Globus pallidus (tissue), 1 donor: ENCODE measurements at regions not wholly inside any gene's neighbourhood (a gene's known extent, or its start where the extent isn't known, plus 50 kb on each side); places are given as distances from the start of the nearest gene placed in this dataset.

Experiments used
- DNase-seq: peaks from one replicate; pipeline ENCODE4 v3.0.0-alpha.2; 2015; ENCODE audit warnings: low spot score

DNA sequence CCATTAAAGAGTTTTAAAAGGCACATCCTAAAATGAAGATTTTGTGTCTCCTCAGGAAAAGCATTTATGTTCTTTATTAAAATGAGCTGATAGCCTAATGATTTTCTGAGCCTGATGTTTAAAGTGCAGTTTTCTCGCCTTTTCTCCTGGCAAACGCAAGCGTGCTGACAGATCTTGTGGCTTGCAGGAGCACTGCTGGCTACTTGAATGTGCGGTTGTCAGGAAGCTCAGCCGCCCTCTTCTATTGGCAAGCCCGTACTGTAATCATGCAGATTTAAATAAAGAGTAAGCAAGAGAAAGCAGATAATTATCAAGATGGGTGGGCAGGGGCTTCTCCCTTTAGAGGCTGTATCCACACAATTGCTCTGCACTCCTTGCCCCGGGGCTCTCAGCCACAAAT lies 139.5 kb upstream of the SPHKAP start:
- DNase-seq: no peak

DNA sequence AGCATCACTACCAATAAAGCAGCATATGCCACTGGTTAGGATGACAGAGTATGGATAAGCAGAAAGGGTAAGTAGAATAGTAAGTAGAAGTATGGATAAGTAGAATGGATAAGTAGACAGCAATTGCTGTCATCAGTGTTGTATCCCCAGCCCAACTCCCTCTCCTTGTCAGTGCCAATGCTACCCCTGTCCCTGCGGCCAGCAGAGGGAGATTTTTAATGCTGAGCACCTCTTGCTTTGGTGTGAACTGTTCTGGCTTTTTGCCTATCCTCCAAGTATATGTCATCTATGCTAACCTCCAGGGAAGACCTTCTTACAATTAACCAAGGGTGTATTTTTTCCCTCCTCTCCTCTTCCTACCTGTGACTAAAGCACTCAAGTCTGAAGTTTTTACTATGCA lies 136.7 kb upstream of the SPHKAP start:
- DNase-seq: no peak

DNA sequence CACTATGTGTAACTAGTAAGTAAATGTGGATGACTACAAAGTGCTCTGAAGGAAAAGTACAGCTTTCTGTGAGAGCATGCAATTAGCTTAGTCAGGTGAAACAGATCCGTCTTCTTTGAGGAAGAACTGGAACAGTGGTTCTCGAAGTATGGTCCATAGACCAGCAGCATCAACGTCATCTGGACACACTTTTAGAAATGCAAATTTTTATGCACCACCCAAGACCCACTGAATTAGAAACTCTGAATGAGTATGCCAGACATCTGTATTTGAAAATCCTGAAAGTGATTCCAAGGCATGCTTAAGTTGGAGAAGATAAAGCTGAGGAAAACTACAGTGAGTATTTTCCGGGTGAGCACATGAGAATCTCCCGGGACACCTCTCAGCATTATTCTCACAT lies 130.7 kb upstream of the SPHKAP start:
- no peak for DNase-seq

DNA sequence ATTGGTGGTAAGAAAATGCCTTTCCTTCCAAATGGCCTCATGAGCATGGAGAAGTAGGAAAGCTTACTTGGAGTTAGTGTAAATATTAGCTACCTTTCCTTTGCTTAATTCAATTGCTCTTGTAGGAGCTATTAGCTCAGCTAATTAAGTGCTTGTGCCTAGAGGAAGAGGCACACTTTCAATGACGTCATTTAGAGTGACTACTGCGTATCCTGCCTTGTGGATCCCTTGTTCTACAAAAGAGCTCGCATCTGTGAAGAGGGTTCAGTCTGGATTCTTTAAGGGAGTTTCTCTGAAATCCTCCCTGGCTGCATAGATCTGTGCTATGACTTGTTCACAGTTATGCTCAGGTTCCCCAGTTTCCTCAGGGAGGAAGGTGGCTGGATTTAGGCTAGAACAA lies 122.5 kb upstream of the SPHKAP start:
- DNase-seq: no peak

DNA sequence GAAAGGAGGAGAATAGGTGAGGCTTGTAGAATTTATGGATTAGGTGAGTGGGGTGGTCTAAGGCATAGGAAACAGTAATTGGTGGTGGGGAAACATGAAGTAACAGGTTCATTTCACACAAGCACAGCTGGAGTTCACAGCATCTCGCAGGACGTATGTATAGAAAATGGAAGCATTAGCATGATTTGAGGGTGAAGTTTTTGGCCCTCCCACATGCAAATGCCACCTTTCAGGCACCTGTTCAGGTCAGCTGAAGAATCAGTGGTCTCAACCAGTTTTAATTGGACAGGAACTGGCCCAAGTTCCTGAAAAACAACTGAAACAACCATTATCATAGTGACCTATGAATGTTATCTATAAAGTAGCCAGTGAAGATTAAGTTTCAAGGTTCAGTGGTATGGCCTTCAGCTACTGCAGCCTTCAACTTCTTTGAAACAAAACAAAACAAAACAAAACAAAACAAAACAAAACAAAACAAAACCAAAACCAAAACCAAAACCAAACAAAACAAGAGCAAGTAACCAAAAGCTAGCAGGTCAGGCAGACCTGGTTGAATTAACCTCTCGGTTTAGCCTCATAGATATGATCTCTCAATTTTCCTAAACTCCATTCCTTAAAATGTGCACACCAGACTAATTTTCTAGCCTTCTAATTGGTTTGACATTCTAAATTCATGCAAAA lies 102.1 kb upstream of the SPHKAP start:
- no peak for DNase-seq

DNA sequence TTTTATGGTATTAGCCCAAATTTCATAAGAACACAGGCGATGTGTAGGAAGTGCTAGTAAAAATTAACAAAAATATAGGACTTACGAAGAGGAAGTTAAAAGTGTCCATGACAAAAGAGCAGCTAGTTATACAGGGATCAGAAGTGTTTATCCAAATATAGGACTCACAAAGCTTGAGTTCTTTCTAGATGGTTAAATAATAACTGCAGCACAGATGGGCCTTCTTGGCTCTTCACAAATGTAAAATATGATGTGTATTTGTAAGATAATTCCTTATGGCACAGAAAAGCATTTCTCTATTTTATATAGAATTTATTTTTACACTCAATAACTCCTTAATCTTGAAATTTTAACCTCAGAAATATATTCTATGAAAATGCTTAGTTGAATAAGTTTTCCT lies 100.9 kb upstream of the SPHKAP start:
- no peak for DNase-seq

DNA sequence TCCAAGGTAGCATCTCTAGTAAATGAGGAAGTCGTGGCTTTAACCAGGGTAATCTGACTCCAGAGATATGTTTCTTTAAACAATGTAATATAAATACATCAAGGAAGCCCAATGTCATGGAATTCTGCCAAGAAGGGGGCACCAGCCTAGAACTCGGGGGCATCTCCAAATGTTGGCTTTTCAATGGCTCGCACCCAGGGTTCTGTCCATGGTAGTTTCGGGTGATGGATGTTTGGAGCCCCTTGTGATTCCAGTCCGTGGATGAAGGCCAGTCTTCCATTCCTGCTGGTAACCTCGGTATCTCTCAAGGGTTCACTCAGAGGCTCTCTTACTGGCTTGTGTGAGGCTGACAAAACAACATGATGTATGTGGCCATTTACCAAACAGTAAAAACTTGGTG lies 91.7 kb upstream of the SPHKAP start:
- DNase-seq: no peak

DNA sequence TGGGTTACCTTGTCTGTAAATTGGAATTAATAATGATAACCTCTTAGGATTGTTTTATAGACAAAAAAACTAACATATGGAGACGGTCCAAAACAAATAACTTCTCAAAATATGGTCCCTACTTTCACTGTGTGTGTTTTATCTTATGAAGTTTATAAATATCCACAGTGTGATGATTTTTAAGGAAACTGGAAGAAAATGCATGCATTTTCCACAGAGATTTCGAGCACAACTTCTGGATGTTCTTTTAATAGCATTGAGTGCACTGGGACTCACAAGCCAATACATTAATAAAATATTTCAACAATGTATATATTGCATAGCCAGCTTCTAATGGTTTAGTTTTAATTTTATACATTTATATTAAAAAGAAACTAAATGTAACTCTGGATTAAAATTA lies 87.9 kb upstream of the SPHKAP start:
- DNase-seq: no peak

DNA sequence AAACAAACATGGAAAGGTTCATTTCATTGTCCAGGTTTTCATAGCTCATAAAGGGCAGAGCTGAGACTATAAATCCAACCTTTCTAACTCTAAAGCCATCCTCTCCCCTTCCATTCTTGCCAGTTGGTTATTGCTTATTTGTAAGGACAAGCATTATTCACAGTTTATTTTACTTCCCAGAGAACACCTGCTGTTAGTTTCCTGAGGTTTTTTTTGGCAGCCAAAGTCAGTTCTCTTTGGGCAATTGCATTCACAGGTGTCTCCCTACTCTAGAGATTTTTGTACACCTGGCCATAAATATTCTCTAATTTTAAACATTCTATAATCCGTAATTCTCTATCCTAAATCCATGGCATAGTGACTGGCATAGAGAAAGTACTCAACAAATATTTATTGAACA lies 87.3 kb upstream of the SPHKAP start:
- DNase-seq: no peak

DNA sequence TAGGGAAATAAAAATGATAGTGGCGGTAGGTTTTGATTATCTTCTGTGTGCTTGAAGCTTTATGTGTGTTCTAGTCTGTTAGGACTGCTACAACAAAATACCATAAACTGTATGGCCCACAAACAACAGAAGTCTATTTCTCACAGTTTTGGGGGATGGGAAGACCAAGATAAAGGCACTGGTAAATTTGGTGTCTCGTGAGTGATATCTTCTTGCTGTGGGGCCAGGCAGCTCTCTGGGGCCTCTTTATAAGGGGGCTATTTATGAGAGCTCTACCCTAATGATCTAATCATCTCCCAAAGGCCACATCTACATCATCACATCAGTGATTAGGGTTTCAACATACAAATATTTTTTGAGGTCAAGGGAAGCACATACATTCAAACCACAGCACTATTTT lies 86.8 kb upstream of the SPHKAP start:
- DNase-seq: no peak

DNA sequence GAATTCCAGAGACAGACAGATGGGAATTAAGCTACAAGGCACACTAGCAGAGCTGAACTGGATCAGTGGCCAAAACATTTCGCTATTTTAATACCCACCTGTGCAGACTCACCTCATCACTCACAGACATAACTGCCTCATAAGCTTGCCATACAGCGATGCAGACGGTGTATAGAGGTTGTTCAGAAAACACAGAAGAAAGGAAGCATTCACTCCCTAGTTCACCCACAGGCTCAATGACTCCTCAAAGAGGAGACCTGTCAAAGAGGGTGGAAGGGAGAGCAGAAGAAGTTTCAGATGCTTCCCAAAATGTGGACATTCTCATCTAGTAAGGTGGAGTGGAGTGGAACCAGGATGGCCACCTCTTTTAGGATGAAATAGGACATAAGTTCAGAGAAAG lies 81.7 kb upstream of the SPHKAP start:
- DNase-seq: no peak

DNA sequence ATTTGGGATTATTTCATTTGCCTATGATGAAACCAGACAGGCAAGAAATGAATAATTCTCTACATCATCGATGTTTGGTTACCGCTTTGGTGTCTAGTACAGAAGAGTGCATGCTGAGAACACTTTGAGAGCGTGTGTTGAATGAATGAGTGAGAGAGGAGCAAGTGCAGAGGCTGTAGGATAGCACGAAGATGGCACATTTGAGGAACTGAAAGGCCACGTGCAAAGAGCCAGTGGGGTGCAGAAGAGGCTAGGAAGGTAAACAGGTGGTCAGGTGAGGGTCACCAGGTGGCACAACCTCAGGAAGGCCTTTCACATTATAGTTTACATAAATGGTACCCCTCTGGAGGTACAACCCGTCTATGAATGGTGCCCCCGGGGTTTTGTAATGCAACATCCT lies 80.1 kb upstream of the SPHKAP start:
- DNase-seq: no peak

DNA sequence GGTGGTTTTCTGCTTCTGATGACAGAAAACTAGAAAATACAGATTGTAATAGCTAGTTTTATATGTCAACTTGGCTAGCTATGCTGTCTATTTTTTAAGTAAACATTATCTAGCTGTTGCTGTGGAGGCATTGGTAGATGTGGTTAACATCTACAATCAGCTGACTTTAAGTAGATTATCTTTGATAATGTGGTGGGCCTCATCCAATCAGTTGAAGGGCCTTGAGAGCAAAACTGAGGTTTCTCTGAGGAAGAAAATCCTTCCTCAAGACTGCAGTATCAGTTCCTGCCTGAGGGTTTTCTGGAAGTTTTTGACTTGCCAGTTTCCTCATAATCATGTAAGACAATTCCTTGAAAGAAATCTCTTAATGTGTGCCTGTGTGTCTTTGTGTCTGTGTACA lies 75.9 kb upstream of the SPHKAP start:
- DNase-seq: no peak

DNA sequence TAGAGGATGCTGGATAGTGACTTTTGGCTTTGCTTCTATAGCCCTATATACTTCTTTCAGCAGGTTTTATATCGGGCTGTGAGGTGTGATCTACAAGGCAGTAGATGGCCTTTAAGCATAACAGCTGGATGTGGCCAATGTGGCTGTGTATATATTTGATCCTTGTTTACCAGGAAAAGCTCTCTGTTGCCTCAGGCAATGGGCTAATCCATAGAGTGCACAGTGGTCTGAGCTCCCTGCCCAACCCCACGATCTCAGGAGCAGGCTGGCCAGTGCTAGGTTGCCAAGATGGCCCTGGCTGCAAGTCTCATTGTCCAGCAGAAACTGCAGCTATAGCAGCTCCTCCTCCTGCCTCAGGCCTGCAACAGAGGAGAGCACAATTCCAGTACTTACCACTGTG lies 72.3 kb upstream of the SPHKAP start:
- DNase-seq: no peak

DNA sequence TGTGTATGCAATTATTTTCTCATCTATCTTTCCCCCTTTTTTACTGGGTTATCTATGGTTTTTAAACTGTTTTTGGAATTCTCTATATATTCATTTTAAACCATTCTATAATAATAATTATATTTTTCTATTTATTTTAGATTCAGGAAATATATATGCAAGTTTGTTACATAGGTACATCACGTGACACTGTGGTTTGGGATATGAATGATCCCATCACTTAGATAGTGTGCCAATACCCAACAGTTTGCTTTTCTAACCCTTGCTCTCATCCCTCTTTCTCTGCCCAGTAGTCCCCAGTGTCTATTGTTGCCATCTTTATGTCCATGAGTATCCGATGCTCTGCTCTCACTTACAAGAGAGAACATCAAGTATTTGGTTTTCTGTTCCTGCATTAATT lies 65.8 kb upstream of the SPHKAP start:
- no peak for DNase-seq

DNA sequence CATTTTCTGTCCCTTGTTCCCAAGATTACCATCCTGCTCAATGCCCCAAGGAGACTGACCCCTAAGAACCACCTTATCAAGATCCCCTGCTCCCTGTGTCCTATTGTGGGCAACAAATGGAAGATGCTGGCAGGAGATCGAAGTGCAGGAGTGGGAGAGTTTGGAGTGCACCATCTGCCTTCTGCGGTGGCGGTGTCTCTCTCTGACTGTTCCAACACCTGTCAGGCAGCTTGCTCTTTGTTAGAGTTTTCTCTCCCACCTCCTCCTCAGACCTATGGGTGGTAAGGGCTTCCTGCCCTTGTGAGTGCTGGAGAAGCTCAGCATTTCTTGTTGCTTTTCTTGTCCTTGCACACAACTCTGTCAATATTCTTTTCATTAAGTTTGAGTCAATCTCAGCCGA lies 64.1 kb upstream of the SPHKAP start:
- no peak for DNase-seq

DNA sequence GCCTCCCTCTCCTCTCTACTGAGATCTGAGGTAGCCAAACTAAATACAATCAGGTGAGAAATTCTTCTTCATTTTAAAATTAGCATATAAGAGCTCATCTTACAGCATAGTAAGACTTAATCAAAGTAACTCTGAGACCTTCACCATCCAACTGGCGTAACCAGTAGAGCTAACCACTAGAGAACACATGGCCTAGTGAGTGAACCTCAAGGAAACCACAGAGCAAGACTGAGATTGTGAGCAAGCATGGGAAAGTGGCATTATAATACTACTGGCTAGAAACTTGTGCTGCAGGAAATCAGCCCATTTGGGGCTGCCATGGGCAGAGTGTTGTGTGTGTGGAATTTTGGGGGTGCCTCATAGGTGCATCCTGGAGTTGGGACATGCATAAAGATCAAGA lies 61.1 kb upstream of the SPHKAP start:
- DNase-seq: no peak

DNA sequence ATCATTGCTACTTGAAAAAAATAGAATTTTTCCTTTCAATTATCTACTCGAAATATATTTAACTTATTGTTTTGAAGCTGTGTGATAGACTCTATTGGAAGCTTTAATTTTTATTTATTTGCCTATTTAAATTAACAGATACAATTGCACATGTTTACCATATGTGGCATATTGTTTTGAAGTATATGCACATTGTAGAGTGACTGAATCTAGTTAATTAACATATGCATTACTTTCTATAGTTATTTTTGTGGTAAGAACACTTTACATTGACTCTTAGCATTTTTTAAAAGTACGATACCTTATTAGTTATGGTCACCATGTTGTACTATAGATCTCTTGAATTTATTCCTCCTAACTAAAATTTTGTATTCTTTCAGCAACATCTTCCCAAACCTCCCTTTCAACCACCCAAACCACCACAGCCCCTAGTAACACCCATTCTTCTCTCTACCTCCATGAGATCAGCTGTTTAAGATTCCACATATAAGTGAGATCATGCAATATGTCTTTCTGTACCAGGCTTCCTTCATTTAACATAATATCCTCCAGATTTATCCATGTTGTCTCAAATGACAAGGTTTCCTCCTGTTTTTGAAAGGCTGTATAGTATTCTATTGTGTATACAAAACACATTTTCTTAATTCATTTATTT lies 58.5 kb upstream of the SPHKAP start:
- no peak for DNase-seq

DNA sequence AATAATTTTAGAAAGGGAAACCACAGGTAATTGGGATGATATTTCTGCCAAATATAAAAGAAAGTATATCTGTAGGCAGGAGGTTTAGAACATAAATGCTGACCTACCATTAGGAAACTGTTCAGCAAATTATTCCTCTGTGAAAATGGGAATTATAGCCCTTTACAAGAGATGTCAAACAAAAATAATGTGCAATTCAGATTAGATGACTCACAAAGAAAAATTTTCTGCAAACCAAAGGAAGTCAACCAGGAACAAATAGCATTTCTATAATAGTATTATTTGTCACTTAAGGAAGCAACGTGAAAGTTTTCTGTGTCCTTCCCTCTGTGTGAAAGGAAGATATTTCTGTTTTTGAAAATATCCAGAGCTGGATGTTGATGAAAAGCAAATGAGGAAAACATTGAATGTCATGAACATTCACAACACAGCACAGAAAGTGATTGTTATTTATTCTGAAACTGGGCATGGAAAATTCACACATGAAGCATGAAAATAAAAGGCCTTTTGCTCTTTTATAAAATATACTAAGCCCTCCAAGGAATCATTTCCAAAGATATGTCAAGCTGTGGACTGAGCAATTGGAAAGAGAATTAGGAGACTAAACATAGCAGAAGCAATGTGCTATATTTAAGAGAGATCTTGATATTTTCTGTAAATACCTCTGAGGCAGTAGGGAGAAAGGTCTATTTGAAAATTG lies 57.9 kb upstream of the SPHKAP start:
- no peak for DNase-seq
